K562 (cell line): ENCODE measurements at regions not wholly inside any gene's neighbourhood (a gene's known extent, or its start where the extent isn't known, plus 50 kb on each side); places are given as distances from the start of the nearest gene placed in this dataset.

Experiments used
- DPF2 ChIP-seq: fragments of 450-650 bp; IDR thresholded peaks from 2 replicates; pipeline ENCODE4 v1.6.1; 2016
- HDAC2 ChIP-seq: fragments of 450-650 bp; IDR thresholded peaks from 2 replicates; pipeline ENCODE4 v1.6.1; 2016; ENCODE audit warnings: mild to moderate bottlenecking
- POLR2A ChIP-seq: fragments of 450-650 bp; conservative IDR thresholded peaks from 2 replicates; pipeline ENCODE4 v1.6.1; 2016
- SMARCA4 ChIP-seq: fragments of 450-650 bp; IDR thresholded peaks from 2 replicates; pipeline ENCODE4 v1.6.1; 2016
- TF ChIP-seq, protein P1 (sequence below): sonication (generic); formaldehyde crosslinking; IDR thresholded peaks from 2 replicates; pipeline ENCODE4 v1.8.1; 2022; ENCODE audit warnings: missing genetic modification reagents
- TF ChIP-seq, protein P2 (sequence below): sonication (generic); formaldehyde crosslinking; IDR thresholded peaks from 2 replicates; pipeline ENCODE4 v1.9.0; 2022; ENCODE audit warnings: mild to moderate bottlenecking, missing genetic modification reagents

DNA sequence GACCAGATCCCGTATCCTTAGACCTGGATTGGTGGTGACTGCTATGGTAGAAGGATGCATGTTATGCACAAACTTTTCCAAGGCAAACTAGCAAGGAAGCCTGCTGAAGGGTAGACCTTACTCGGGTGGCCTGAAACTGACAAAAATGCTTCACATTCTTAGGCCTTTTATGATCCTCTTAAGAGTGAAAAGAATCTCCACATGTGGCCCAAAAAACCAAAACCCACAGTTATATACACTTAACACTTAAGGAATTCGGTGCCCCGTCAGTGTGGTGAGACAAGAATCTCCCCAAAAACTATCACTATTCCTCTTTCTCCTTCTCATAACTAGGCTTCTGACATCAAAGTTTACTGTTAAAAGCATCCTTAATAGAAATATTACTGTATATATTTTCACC is 130.1 kb upstream of the SOX2 start:
- TF ChIP-seq HDAC2 = no peak
- TF ChIP-seq SMARCA4 = no peak
- TF ChIP-seq DPF2 = no peak
- TF ChIP-seq, protein P1, sequence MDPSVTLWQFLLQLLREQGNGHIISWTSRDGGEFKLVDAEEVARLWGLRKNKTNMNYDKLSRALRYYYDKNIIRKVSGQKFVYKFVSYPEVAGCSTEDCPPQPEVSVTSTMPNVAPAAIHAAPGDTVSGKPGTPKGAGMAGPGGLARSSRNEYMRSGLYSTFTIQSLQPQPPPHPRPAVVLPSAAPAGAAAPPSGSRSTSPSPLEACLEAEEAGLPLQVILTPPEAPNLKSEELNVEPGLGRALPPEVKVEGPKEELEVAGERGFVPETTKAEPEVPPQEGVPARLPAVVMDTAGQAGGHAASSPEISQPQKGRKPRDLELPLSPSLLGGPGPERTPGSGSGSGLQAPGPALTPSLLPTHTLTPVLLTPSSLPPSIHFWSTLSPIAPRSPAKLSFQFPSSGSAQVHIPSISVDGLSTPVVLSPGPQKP (CRISPR knock-in tag) = no peak
- no peak for TF ChIP-seq POLR2A
- TF ChIP-seq, protein P2, sequence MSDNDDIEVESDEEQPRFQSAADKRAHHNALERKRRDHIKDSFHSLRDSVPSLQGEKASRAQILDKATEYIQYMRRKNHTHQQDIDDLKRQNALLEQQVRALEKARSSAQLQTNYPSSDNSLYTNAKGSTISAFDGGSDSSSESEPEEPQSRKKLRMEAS (CRISPR knock-in tag) = no peak
